Activated CD4-positive, alpha-beta memory T cell treated with anti-CD3 and anti-CD28 coated beads for 36 hours (primary cell): ENCODE measurements at regions not wholly inside any gene's neighbourhood (a gene's known extent, or its start where the extent isn't known, plus 50 kb on each side); places are given as distances from the start of the nearest gene placed in this dataset.

Experiments
- CTCF ChIA-PET: fragments of 350-600 bp; sonication (Branson Sonifier 250); formaldehyde crosslinking; loops from one replicate; lab custom pipeline; 2021; ENCODE audit warnings: antibody characterized with exemption, inconsistent platforms; lab: Charles Lee
- POLR2A ChIA-PET: fragments of 350-600 bp; sonication (Branson Sonifier 250); formaldehyde crosslinking; loops from one replicate; lab custom pipeline; 2021; ENCODE audit warnings: antibody characterized with exemption; lab: Charles Lee
- DNase-seq: peaks from one replicate; pipeline ENCODE4 v3.0.0-alpha.2; 2020
- H3K27ac Mint-ChIP-seq: one replicate; pipeline ENCODE4 v1.8.0; 2021; ENCODE audit warnings: mixed read lengths
- H3K27me3 Mint-ChIP-seq: one replicate; pipeline ENCODE4 v1.8.0; 2021; ENCODE audit warnings: mixed read lengths
- H3K36me3 Mint-ChIP-seq: one replicate; pipeline ENCODE4 v1.8.0; 2021; ENCODE audit warnings: mixed read lengths
- H3K4me1 Mint-ChIP-seq: one replicate; pipeline ENCODE4 v1.8.0; 2021; ENCODE audit warnings: low read depth, mixed read lengths
- H3K4me3 Mint-ChIP-seq: one replicate; pipeline ENCODE4 v1.8.0; 2021; ENCODE audit warnings: mild to moderate bottlenecking, mixed read lengths
- H3K9me3 Mint-ChIP-seq: one replicate; pipeline ENCODE4 v1.8.0; 2021; ENCODE audit warnings: mixed read lengths
- intact Hi-C: fragments of 100-400 bp; cut with micrococcal nuclease; formaldehyde crosslinking; loops from one replicate; pipeline ENCODE4 v1.15.1; 2023

DNA sequence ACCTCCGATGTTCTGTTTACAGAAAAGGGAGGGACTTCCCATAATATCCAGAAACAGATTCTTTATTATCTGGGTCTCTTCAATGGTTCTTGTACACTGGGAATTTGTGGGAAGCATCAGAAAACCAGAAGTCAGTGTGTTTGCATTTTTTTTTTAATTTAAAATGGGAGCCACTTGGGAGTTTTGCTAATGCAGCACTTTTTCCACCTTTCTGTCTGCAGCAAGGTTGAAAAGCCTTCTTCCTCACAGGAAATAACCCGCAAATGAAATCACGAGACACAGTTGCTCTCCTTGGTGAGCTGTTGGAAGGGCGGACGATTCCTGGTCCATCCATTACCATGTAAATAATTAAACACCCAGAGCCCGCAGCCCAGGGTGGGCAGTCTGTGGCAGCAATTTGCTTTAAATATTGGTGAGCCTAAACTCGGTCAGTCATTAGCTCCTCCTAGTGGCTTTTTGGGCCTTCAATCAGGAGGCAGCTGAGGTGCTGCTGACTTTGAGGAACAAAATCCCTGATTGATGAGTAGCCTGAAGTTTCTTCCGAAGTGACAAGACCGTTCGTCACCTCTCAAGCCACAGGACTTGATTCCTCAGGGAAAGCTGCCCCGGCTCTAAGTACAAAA lies 471.5 kb downstream of the EPHA4 start:
- H3K4me3 Mint-ChIP-seq, result no peak overlapping the region
- CTCF ChIA-PET, result interaction anchor here (1.8 kb wide), 1 partner anchor 473 kb away, joined by 5 read pairs; no protein-coding TSS in a partner anchor
- H3K27ac Mint-ChIP-seq, result no peak overlapping the region
- H3K9me3 Mint-ChIP-seq, result peaks cover 1% of the 10 kb centered on the region
- DNase-seq, result no peak
- H3K36me3 Mint-ChIP-seq, result no peaks in the 10 kb centered on the region
- intact Hi-C loops, result loop anchor here (10.0 kb wide), 1 partner anchor 474 kb away; the partner anchor contains the start of gene EPHA4
- H3K4me1 Mint-ChIP-seq, result peaks cover 5% of the 10 kb centered on the region
- peaks cover 3% of the 10 kb centered on the region for H3K27me3 Mint-ChIP-seq
- POLR2A ChIA-PET, result no interaction called here

DNA sequence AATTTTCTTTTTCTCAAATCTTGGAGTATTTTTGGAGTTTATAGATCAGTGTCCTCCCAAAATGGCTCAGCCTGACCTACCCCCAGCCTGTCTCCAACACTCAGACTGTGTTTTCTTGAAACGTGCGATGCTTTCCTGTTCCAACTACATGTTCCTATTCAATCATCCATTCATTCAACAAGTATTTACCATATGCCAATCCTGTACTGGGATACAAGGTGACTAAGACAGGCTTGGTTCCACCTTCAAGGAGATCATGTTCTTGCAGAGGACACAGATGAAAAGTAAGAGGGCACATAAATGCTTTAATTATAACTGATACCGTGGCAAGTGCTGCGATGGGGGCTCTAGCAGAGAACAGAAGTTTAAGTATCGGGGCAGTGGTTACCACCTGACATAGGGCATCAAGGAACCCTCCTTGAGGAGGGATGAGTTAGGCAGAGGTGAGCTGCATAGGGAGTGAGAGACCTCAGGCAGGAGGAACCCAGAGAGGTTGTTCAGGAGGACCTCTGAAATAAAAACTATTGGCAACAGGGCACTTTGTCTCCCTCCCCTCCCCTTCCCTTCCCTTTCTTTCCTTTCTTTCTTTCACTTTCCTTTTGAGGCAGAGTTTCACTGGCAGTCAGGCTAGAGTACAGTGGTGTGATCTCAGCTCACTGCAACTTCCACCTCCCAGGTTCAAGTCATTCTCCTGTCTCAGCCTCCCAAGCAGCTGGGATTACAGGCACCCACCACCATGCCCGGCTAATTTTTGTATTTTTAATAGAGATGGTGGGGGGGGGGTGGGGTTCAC lies 469.0 kb downstream of the EPHA4 start:
- POLR2A ChIA-PET, result interaction anchor here (0.7 kb wide), 1 partner anchor 8 kb away, joined by 3 read pairs; no protein-coding TSS in a partner anchor
- CTCF ChIA-PET, result interaction anchor here (0.7 kb wide), 1 partner anchor 1546 kb away, joined by 3 read pairs; no protein-coding TSS in a partner anchor
- DNase-seq, result no peak
- peaks cover 4% of the 10 kb centered on the region for H3K27me3 Mint-ChIP-seq
- intact Hi-C loops, result loop anchor here (10.0 kb wide), 1 partner anchor 472 kb away; the partner anchor contains the start of gene EPHA4
- peaks cover 5% of the 10 kb centered on the region for H3K4me1 Mint-ChIP-seq
- H3K4me3 Mint-ChIP-seq, result no peak overlapping the region
- H3K9me3 Mint-ChIP-seq, result peaks cover 3% of the 10 kb centered on the region
- H3K36me3 Mint-ChIP-seq, result no peaks in the 10 kb centered on the region
- H3K27ac Mint-ChIP-seq, result no peak overlapping the region

DNA sequence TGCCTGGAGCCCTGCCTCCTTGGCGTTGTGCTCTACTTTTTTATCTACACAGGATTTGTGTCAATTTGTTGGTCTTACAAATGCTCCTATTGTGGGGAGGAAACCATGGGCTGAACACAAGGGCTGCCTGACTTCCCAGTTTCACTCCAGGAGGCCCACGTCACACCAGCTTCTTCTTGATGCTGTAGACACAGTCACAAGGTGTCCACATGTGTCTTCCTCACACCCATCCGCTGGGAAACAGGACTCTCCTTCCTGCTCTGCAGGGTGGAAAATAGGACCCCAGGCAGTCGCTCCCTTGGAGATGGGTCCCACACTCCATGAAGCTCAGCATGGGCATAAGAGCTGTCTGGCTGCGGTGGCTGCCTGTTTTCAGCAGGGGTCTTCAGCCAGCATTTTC lies 468.2 kb downstream of the EPHA4 start:
- no peak overlapping the region for H3K27ac Mint-ChIP-seq
- intact Hi-C loops, result loop anchor here (10.0 kb wide), 1 partner anchor 471 kb away; the partner anchor contains the start of gene EPHA4
- peaks cover 3% of the 10 kb centered on the region for H3K9me3 Mint-ChIP-seq
- H3K4me1 Mint-ChIP-seq, result peaks cover 5% of the 10 kb centered on the region
- H3K4me3 Mint-ChIP-seq, result no peak overlapping the region
- peaks cover 4% of the 10 kb centered on the region for H3K27me3 Mint-ChIP-seq
- H3K36me3 Mint-ChIP-seq, result no peaks in the 10 kb centered on the region
- ChIA-PET POLR2A (interaction anchor here (0.7 kb wide), 1 partner anchor 9 kb away, joined by 3 read pairs; no protein-coding TSS in a partner anchor), CTCF (no interaction called here)
- no peak for DNase-seq

DNA sequence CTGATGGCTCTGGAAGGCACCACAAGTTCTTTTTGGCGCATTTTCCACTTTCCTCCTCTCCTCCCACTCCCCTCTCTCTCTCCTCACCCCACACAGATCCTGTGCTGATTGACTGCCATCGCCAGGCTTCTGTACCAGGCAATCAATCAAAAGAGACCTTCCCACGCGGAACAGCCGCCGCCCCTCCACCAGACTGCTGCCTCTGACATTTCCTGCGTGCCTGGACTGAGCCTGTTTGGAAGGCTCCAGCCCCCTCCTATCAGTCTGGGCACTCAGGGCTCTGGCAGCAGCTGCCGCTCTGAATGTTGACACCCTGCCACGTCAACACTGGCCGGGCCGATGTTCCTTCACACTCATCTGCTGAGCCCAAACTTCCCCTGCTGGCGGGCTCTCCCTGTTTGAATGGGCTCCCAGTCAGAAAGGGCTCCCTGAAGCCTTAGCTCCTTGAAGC lies 467.7 kb downstream of the EPHA4 start:
- DNase-seq, result no peak
- ChIA-PET POLR2A (no interaction called here), CTCF (no interaction called here)
- Mint-ChIP-seq H3K4me1 (peaks cover 5% of the 10 kb centered on the region), H3K4me3 (no peak overlapping the region), H3K27ac (no peak overlapping the region), H3K27me3 (peaks cover 4% of the 10 kb centered on the region), H3K9me3 (peaks cover 3% of the 10 kb centered on the region), H3K36me3 (no peaks in the 10 kb centered on the region)
- intact Hi-C loops, result loop anchor here (10.0 kb wide), 1 partner anchor 470 kb away; the partner anchor contains the start of gene EPHA4

DNA sequence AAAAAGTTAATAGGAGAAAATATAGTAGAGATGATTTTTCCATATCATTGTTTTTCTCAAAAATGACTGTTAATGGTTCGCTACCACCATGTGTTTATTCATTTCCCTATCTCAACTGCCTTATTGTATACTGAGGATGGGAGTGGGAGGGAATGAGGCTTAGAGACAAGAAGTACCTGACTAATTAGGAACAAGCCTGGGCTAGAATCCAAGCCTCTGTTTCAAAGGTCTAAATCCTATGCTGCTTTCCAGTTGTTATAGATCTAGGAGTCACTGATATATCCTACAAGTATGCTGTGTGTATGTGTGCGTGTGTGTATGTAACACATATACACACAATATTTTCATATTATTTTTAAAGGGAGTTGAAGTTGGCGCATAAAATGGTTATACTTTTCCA lies 465.9 kb downstream of the EPHA4 start:
- CTCF ChIA-PET, result no interaction called here
- intact Hi-C loops, result loop anchor here (10.0 kb wide), 1 partner anchor 469 kb away; the partner anchor contains the start of gene EPHA4
- no peaks in the 10 kb centered on the region for H3K36me3 Mint-ChIP-seq
- peaks cover 5% of the 10 kb centered on the region for H3K4me1 Mint-ChIP-seq
- POLR2A ChIA-PET, result no interaction called here
- no peak overlapping the region for H3K27ac Mint-ChIP-seq
- no peak overlapping the region for H3K4me3 Mint-ChIP-seq
- no peak for DNase-seq
- H3K27me3 Mint-ChIP-seq, result peaks cover 4% of the 10 kb centered on the region
- H3K9me3 Mint-ChIP-seq, result peaks cover 3% of the 10 kb centered on the region

DNA sequence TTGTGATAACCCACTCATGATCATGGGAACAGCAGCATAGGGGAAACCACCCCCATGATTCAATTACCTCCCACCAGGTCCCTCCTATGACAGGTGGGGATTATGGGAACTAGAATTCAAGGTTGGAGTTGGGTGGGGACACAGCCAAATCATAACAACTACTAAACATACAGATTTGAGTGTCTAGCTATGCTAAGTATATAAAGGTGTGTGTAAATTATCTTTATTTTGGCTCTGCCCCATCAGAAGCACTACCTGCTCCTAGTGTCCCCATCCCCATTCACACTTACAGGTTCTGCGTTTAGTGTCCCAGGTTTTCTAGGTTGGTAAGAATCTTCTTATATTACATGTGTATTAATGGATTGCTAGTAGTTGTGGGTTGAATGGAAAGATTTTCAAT lies 464.7 kb downstream of the EPHA4 start:
- DNase-seq, result no peak
- peaks cover 3% of the 10 kb centered on the region for H3K9me3 Mint-ChIP-seq
- intact Hi-C loops, result loop anchor here (10.0 kb wide), 1 partner anchor 467 kb away; the partner anchor contains the start of gene EPHA4
- peaks cover 5% of the 10 kb centered on the region for H3K4me1 Mint-ChIP-seq
- H3K4me3 Mint-ChIP-seq, result no peak overlapping the region
- H3K27me3 Mint-ChIP-seq, result peaks cover 3% of the 10 kb centered on the region
- H3K27ac Mint-ChIP-seq, result no peak overlapping the region
- ChIA-PET POLR2A (no interaction called here), CTCF (no interaction called here)
- no peaks in the 10 kb centered on the region for H3K36me3 Mint-ChIP-seq

DNA sequence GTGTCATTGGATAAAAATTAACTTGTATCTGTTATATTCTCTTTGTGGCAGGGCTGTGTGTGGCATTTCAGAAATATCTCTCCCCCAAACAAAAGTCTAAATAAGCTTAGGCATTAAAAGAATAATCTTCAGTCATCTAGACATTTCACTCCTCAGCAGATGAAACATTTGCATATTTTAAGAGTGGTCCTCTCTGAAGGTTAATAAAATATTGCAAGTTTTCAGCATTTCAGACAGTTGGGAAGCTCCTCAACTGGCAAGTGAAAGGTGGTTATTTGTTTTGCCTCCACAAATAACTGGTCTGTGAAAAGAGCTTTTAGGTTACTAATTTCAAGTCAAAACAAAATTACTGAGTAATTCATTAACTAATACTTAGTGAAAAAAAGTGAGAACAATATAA lies 462.6 kb downstream of the EPHA4 start:
- Mint-ChIP-seq H3K4me1 (no peaks in the 10 kb centered on the region), H3K36me3 (no peaks in the 10 kb centered on the region), H3K4me3 (no peak overlapping the region), H3K27ac (no peak overlapping the region), H3K9me3 (peaks cover 3% of the 10 kb centered on the region), H3K27me3 (peaks cover 3% of the 10 kb centered on the region)
- ChIA-PET CTCF (no interaction called here), POLR2A (no interaction called here)
- intact Hi-C loops, result loop anchor here (10.0 kb wide), 1 partner anchor 465 kb away; the partner anchor contains the start of gene EPHA4
- no peak for DNase-seq

DNA sequence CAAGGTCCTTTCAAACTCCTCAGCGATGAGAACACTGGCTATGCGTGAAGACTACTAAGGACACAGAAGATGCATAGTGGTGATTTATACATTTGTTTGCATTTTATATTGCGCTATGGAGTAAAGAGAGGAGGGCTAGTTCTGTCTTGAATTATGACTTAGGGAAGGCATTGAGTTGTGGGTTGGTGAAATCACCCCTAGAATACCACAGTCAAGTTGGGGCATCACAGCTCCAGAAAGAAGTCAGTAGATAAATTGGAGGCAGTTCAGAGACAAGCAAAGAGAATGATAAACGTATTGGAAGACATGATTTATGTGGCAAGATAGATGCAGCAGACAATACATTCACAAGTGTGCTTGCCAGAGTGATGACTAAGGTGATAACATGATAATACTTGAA lies 460.4 kb downstream of the EPHA4 start:
- ChIA-PET POLR2A (no interaction called here), CTCF (no interaction called here)
- peaks cover 2% of the 10 kb centered on the region for H3K27me3 Mint-ChIP-seq
- intact Hi-C loops, result no loop called here
- no peaks in the 10 kb centered on the region for H3K9me3 Mint-ChIP-seq
- DNase-seq, result no peak
- no peak overlapping the region for H3K4me3 Mint-ChIP-seq
- H3K27ac Mint-ChIP-seq, result no peak overlapping the region
- H3K36me3 Mint-ChIP-seq, result no peaks in the 10 kb centered on the region
- H3K4me1 Mint-ChIP-seq, result no peaks in the 10 kb centered on the region

DNA sequence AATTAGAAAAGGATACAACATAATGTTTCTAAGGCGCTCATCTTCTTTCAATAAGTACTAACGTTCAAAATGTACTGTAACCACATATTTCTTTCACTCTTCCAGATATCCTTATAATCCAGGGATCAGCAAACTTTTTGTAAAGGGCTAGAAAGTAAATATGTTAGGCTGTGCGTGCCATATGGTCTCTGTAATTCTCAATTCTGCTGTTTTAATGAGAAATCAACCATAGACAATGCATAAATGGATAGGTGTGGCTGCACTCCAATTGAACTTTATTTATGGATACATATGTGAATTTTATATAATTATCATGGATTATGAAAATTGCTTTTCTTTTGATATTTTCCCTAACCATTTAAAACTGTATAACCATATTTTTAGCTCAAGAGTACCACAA lies 459.4 kb downstream of the EPHA4 start:
- intact Hi-C loops, result no loop called here
- DNase-seq, result no peak
- CTCF ChIA-PET, result no interaction called here
- no peak overlapping the region for H3K27ac Mint-ChIP-seq
- no peaks in the 10 kb centered on the region for H3K4me1 Mint-ChIP-seq
- H3K36me3 Mint-ChIP-seq, result no peaks in the 10 kb centered on the region
- POLR2A ChIA-PET, result no interaction called here
- H3K27me3 Mint-ChIP-seq, result peaks cover 4% of the 10 kb centered on the region
- H3K4me3 Mint-ChIP-seq, result no peak overlapping the region
- H3K9me3 Mint-ChIP-seq, result no peaks in the 10 kb centered on the region

DNA sequence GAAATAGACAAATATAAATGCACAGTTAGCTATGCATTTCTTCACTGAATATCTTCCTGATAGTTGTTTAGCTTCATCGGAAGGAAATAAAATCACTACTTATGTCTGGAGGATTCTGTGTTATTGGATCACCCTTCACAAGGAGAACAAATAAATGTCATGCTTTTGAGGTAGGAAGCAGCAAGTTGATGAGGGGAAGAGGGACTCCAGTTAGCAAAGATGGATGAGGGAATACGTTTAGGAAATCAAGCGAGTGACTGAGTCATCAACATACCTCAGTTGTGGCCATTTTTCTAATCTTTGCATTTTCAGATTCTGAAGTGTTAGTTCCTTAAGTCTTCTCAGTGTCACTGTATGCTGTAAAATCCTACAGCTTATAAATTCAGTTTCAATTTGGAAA lies 456.2 kb downstream of the EPHA4 start:
- DNase-seq, result no peak
- Mint-ChIP-seq H3K27ac (no peak overlapping the region), H3K27me3 (peaks cover 11% of the 10 kb centered on the region), H3K4me3 (no peak overlapping the region), H3K4me1 (no peaks in the 10 kb centered on the region), H3K36me3 (no peaks in the 10 kb centered on the region), H3K9me3 (no peaks in the 10 kb centered on the region)
- CTCF ChIA-PET, result interaction anchor here (0.6 to 1.1 kb wide), 2 partner anchors 21 to 1467 kb away, joined by 3 to 4 read pairs; no protein-coding TSS in a partner anchor
- intact Hi-C loops, result no loop called here
- POLR2A ChIA-PET, result no interaction called here

DNA sequence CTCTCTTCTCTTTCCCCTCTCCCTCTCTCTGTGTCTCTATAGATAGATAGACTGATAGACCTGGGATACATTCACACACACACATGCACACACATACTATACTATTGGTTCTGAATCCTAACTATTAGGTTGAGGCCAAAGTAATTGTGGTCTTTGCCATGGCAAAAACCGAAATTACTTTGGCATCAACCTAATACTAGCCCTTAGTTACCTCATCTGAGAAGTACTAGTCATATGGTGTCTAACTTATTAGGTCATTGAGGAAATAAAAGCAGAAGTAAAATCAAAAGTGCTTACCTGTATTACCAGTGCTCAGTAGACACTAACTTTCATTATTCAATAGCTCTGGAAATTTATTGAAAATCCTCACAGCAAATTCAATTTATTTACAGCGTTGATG lies 451.5 kb downstream of the EPHA4 start:
- Mint-ChIP-seq H3K9me3 (no peaks in the 10 kb centered on the region), H3K27me3 (peaks cover 15% of the 10 kb centered on the region), H3K27ac (no peak overlapping the region), H3K4me3 (no peak overlapping the region), H3K4me1 (no peaks in the 10 kb centered on the region), H3K36me3 (no peaks in the 10 kb centered on the region)
- intact Hi-C loops, result no loop called here
- no peak for DNase-seq
- CTCF ChIA-PET, result no interaction called here
- POLR2A ChIA-PET, result no interaction called here

DNA sequence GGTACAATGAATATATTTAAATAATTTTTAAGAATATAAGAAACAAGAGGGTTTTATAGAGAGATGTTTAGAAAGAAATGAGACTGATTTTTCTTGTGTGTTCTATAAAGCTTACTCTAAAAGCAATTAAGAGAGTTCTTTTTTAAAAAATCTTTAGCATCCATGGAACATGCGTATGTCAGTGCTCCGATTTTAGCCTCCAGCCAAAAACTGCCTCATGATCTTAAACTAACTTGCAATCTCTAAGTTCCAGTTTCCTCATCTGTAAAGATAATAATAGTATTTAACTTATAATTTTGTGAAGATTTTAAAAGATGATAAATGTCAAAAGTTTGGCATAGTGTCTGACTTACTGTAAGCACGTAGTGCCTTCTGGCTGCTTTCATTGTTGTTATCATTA lies 448.7 kb downstream of the EPHA4 start:
- POLR2A ChIA-PET, result no interaction called here
- CTCF ChIA-PET, result no interaction called here
- intact Hi-C loops, result no loop called here

More for the DNA sequence above, 448.7 kb downstream of the EPHA4 start:
- peaks cover 3% of the 10 kb centered on the region for H3K9me3 Mint-ChIP-seq
- no peak for DNase-seq
- peaks cover 12% of the 10 kb centered on the region for H3K27me3 Mint-ChIP-seq
- H3K4me3 Mint-ChIP-seq, result no peak overlapping the region
- H3K27ac Mint-ChIP-seq, result no peak overlapping the region
- H3K4me1 Mint-ChIP-seq, result no peaks in the 10 kb centered on the region
- H3K36me3 Mint-ChIP-seq, result peaks cover 4% of the 10 kb centered on the region
